Raji (cell line): ENCODE measurements at regions not wholly inside any gene's neighbourhood (a gene's known extent, or its start where the extent isn't known, plus 50 kb on each side); places are given as distances from the start of the nearest gene placed in this dataset.

Source experiments
- POLR2A ChIP-seq: IDR thresholded peaks from 2 replicates; pipeline ENCODE4 v1.6.1; 2011; ENCODE audit warnings: low read depth, low read length, control low read depth; ENCODE audit not compliant: insufficient read depth

DNA sequence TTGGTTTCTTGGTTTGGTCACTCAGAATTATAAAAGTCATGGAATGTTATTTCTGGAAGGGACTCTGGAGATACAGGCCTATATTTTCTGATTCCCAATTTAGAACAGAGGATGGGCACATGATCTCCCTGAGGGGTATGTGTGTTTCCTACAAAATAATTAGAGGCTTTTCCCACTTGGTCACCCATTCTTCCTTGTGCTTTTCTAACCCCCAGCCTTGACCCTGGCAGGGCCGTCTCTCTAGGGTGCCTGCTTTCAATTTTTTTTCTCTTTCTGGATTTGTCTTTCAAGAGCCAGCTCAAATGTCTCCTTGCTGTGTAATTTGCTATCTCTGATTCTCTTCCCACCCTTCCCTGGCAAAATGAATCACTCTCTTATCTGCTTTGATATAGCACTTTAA, 131.9 kb downstream of the HLX start:
- TF ChIP-seq POLR2A = no peak

DNA sequence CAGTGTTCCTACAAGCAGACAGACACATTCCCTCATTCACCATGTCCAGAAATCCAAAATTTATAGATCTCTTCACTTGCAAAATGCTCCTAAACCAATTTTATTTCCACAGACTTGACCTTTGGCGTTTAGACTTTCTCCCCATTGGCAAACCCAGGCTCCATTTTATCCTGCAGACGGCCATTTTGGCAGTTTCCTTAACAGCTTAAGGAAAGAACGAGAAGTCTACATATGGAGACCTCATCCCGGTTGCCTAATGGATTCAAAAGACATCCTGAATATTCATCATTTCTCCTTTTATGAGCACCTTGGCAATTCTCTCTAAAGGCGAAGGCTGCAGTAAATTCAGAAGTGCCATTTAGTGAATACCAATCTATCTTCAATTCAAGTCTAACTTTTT, 132.9 kb downstream of the HLX start:
- TF ChIP-seq POLR2A = no peak

GRCh38 chr1:221013691-221014660, 134.7 kb downstream of the HLX start:
- TF ChIP-seq POLR2A = no peak

GRCh38 chr1:221015159-221015790, 136.0 kb downstream of the HLX start:
- no peak for TF ChIP-seq POLR2A

DNA sequence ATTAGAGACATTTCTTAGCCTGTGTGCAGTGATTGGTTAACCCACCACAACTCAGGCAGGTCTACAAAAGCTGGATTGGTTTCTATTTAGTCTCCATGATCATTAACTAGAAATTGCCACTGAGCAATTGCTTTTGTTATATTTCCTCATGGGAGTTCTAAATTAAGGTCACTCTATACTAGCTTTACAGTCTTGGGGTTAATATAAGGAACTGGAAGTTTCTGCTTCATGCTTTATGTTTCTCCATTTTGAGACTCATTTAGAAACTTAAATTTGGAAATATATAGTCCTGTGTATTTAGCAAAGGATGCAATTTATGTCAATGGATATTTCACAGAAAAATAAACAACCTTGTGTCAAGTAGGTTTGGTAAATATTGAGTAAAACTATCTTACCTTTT, 137.5 kb downstream of the HLX start:
- TF ChIP-seq POLR2A = no peak

- TF ChIP-seq POLR2A = no peak
Measured at GRCh38 chr1:221018414-221018813, 139.2 kb downstream of the HLX start.

GRCh38 chr1:221022331-221022730, 143.1 kb downstream of the HLX start:
- no peak for TF ChIP-seq POLR2A

- TF ChIP-seq POLR2A = no peak
Measured at GRCh38 chr1:221023482-221023881, 144.2 kb downstream of the HLX start.

GRCh38 chr1:221025501-221025900, 146.3 kb downstream of the HLX start:
- no peak for TF ChIP-seq POLR2A

DNA sequence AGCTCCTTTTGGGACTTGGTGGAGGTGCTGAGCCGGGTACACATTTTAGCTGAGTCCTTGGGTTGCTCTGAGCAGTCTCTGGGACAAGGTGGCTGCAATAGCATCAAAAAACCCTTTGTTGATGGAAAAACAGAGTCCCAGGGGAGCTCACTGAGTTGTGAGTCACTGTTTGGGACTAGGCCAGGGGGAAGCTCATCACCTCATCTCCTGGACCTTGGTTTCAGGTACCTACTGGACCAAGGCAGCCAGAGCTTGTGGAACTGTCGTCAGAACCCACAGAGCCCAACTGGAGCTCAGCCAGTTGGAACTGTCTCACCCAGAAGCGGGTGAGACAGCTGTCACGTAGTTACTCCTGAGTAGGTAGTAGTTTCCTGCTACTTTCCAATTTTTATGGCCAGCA, 146.7 kb downstream of the HLX start:
- TF ChIP-seq POLR2A = no peak

GRCh38 chr1:221029981-221030649, 150.9 kb downstream of the HLX start:
- no peak for TF ChIP-seq POLR2A

- TF ChIP-seq POLR2A = no peak
Measured at GRCh38 chr1:221030990-221031389, 151.7 kb downstream of the HLX start.

- TF ChIP-seq POLR2A = no peak
Measured at GRCh38 chr1:221031458-221032203, 152.4 kb downstream of the HLX start.

DNA sequence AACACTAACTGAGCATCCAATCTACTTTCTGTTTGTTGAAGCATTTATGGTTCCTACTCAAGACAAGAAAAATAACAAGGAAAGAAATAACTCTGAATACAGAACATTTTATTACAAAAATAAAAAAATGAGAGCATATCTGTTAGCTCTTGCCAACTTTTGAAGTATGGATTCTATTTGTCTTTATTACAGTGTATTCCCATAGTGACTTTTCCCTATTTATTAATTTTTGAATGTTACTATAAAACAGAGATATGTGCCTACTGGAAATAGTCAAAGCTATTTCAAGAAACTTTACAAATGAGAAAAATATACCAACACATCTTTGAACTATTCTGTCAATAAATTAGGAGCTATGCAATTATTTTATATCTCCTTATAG, 153.0 kb downstream of the HLX start:
- TF ChIP-seq POLR2A = no peak

GRCh38 chr1:221032637-221033280, 153.5 kb downstream of the HLX start:
- TF ChIP-seq POLR2A = no peak
